Hypothalamus (tissue), 51 donors: ENCODE measurements at regions not wholly inside any gene's neighbourhood (a gene's known extent, or its start where the extent isn't known, plus 50 kb on each side); places are given as distances from the start of the nearest gene placed in this dataset.

ENCODE experiments used
- DNase-seq, 51 donors: peaks; one replicate each; lab custom pipeline; 2025; lab: John Stamatoyannopoulos, UW

DNA sequence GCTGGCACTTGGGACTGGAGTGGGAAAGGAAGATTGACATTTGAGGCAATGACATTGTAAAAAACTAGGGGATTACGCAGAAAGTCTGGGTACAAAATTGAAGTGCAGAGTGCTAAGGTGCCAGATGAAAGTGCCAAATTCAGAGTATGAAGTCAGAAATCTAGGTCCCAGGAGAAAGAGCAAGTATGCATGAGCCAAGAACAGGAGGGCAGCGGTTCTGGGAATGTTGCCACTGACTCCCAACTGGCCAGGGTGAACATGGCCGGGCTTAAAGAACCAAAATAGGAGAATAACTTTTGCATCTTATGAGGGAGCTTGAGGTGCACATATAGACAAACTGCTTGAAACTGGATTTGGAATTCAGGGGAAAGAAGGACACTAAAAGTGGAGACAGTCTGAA is 495.8 kb upstream of the KLF12 start:
- DNase-seq: no peak

- DNase-seq: no peak
These were observed 491.3 kb upstream of the KLF12 start for GRCh38 chr13:74625541-74625940.

- DNase-seq: no peak
These were observed 489.6 kb upstream of the KLF12 start for GRCh38 chr13:74623761-74624160.

DNA sequence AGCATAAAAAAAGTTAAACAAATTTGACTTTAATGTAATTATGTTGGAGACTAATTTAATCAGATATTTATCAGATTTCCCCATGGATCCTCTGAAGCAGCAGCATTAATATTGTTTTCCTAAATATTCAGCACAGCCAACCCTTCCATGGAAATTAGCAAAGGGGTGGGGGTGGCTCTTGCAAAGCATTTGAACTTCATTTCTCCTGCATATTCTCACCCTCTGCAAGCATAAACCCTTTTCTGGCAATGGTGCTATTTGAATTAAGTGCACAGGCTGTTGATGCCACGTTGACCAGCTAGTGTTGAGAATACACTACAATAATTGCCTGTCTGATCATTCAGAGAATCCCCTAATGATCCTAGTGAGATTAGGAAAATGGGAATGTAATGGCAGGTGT is 488.1 kb upstream of the KLF12 start:
- no peak for DNase-seq

- DNase-seq: no peak
These were observed 486.5 kb upstream of the KLF12 start for GRCh38 chr13:74620711-74621110.

DNA sequence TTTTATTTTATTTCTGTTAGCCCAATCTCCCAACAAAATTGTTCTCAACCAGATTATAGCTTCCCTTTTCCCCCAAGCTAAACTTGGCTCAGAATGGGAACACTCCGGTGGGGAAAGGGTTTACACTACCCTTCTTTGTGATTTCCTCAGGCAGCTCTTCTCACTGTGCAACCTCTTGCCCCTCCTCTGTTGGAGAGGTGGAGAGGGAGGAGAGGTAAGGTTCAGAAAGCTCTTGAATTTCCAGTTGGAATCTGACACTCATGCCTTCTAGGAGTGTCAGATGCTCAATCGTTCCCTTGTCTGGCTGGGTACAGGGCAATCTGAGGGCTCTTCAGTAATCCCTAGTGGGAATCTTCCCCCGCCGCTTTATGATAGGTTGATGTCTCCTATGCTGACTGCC is 486.1 kb upstream of the KLF12 start:
- DNase-seq: no peak

DNA sequence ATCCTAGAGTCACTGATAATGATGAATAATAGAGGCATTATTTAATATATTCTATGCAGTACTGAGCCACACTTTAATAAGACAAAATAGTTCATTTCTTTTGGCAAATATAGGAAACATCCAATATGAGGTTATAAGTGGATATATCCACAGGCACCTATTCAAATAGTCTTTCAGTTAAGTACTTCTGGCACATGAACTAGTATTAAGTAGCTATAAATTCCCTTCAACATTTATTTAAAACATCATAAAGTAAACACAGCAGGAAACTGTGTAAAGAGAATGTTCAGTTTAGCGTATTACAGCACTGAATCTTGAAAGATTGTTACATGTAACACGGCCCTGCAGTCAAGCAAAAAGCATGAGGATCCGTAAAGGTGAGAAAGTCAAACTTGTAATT is 463.3 kb upstream of the KLF12 start:
- DNase-seq: no peak

GRCh38 chr13:74596691-74597090 is 462.5 kb upstream of the KLF12 start:
- DNase-seq: no peak

DNA sequence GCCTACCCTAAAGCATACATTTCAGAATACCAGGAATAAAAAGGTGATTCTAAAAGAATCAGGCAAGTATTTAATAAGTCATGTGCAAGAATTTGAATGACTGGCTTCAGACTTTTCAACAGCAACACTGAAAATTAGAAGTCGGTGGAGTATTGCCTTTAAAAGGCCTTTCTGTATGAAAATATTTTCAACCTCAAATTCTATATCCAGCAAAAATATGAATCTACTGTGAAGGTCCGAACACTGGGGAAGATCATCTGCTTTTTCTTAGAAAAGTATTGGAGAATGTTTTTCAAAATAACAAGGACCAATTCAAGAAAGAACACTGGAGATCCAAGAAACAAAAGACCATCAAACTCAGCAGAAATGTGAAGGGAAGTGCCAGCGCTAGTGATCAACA is 459.5 kb upstream of the KLF12 start:
- DNase-seq: no peak

DNA sequence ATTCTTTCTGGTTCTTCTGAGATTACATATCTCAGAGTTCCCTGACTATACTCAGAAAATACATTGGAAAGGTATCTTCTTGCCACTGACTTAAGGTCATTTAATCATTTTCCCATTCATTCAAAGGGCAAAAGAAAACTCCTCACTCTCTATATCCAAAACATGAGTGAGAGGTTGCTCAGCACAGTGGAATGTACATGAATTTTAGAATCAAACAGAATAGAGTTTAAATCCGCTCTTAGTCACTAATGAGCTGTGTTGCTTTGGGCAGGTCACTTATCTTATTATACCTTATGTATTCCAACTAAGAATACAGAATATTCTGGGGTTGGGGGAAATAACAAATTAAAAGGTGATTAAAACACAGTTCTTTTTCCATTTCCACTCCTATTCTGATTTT is 452.6 kb upstream of the KLF12 start:
- DNase-seq: no peak

DNA sequence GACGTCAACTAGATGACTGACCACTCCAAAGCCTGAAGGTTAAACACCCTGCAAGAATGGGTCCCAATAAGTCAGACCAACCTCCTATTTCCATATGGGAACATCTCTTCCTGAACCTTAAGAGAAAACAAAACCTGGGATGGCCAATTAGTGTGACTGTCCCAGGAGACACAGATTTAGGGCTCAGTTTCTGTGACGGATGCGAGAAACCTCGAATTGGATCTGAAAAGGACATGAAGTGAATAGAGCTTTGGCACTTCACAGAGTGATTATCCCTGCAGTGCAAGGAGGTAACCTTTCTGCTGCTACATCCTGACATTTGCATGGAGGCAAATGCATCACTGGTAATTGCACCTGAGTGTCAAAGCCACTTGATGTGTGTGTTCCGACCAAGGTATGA is 442.2 kb upstream of the KLF12 start:
- DNase-seq: peak in 3 of 51 donors; percentile 5 to 25 (median 15)

DNA sequence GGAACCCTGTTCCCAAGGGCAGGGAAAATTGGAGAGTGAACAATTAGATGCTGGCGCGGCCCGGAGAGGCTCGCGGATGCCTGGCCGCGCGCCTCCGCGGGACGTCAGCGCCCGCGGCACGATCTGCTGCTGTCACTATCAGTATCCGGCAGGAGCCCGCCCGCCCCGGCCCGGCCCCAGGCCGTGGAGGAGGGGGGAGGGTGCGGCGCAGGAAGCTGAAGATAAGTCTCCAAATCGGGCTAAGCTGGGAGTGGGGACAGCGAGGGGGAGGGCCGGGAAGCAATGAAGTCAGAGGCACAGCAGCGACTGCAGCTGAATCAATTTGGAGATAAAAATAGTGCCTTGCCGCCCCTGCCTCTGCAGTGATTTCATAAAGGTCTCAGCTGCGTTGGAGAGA is 441.5 kb upstream of the KLF12 start:
- DNase-seq: peak in 49 of 51 donors; percentile 3 to 75 (median 36)

GRCh38 chr13:74574964-74575728 is 440.9 kb upstream of the KLF12 start:
- DNase-seq: peak in 8 of 51 donors; percentile 2 to 69 (median 37)

DNA sequence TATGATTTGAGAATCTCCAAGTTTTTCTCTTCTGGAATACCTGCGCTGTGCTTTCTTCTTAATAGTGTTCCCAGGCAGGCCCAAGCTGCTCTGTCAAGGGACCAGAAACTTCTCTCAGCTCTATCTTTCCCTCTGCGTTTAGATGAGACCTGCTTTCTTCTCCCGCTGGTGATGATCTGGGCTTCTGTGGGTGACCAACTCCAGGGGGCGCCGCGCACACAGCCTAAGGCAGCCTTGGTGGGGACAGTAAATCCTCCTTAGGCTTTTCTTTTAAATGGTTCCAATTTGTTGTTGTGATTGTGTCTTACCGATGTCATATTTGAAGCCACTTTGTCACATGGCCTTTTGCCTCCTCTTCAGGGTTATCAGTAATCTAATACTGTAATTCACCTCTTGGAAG is 439.4 kb upstream of the KLF12 start:
- DNase-seq: peak in 8 of 51 donors; percentile 1 to 25 (median 2)

- DNase-seq: no peak
These were observed 437.6 kb upstream of the KLF12 start for GRCh38 chr13:74571811-74572210.

GRCh38 chr13:74570834-74571233 is 436.6 kb upstream of the KLF12 start:
- no peak for DNase-seq

DNA sequence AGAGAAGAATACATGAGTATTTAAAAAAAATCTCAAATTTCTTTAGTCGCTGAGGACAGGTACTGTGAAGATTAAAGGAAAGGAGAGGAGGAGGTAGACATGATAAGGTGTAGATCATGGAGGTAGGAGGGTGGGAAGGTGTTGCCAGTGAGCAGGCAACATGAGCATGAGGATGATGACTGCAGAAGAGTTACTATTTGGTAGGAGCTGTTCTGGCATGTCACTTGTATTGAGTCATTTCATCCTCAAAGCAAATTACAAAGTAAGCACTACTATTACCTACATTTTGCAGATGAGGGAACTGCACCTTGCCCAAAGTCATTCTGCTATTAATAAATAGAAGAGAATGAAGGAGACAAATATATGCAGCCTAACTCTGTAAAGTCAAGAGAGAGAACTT is 435.8 kb upstream of the KLF12 start:
- no peak for DNase-seq

- no peak for DNase-seq
These were observed 435.0 kb upstream of the KLF12 start for GRCh38 chr13:74569251-74569650.

GRCh38 chr13:74567485-74567884 is 433.3 kb upstream of the KLF12 start:
- DNase-seq: no peak

GRCh38 chr13:74562381-74562780 is 428.2 kb upstream of the KLF12 start:
- DNase-seq: no peak

- no peak for DNase-seq
These were observed 427.0 kb upstream of the KLF12 start for GRCh38 chr13:74561155-74561554.

DNA sequence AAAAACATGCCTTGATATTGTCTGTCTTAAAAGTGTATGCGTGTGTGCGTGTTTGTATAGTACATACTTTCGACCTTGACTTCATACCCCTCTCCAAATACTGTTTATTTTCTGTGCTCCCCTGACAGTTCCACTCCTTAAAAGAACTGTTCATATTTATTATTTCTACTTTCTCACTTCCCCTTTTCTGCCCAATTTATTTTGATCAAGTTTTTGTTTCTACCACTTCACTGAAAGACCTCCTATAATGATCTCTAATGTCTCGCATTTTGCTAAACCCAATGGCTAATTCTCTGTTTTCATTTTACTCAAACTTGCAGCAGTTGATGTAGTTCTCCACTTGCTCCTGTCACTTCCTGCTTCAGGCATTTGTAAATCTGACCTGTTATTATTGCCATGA is 426.1 kb upstream of the KLF12 start:
- DNase-seq: no peak

- DNase-seq: no peak
These were observed 423.7 kb upstream of the KLF12 start for GRCh38 chr13:74557870-74558269.
